ENCODE measurements at regions not wholly inside any gene's neighbourhood (a gene's known extent, or its start where the extent isn't known, plus 50 kb on each side); places are given as distances from the start of the nearest gene placed in this dataset.

DNA sequence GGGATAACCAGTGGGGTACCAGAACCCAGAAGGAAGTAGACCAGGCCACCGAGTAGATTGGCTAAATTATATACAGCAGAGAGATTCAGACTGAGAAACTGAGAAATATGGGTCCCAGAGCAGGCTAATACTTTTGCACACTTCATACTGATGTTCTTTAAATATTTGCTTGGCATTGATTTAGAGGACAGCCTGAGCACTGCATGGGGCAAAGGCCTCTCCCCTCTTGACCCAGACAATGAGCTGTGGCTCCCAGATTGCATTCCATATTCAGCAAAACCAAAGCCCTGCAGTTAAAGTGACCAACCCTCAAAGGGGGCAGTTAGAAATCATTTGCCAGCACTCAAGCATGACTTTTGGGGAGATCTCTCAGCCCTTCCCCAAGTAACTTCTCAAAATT is 279.2 kb downstream of the SUDS3 start:
- Histone ChIP-seq H4K91ac (replicated peaks; ENCODE audit: insufficient read length, low read length) (no peak overlapping the region), H2BK15ac (ENCODE audit: low read length) (no peak overlapping the region), H3K18ac (ENCODE audit: extremely low read depth, low read length) (no peak overlapping the region), H2BK5ac (ENCODE audit: low read depth, low read length) (no peak overlapping the region), H2BK20ac (ENCODE audit: low read length) (no peak overlapping the region), H3K23ac (ENCODE audit: insufficient read length) (no peak overlapping the region), H2BK120ac (replicated peaks; ENCODE audit: low read depth, low read length) (no peak overlapping the region), H3K9me3 (ENCODE audit: insufficient read depth in 2 of 2, low read depth in 1 of 2, low read length in 1 of 2) (no peaks in the 10 kb centered on the region), H2BK12ac (ENCODE audit: low read depth, low read length) (no peak overlapping the region), H3K4me1 (replicated peaks in 1 of 4; ENCODE audit: control insufficient read depth in 3 of 4, insufficient read depth in 4 of 4, low read length in 3 of 4) (no peaks in the 10 kb centered on the region), H3K4ac (replicated peaks; ENCODE audit: insufficient read length, low read depth, low read length) (no peak overlapping the region), H3K36me3 (ENCODE audit: control insufficient read depth in 2 of 4, insufficient read depth in 4 of 4, low read length in 3 of 4) (no peaks in the 10 kb centered on the region), H3K79me1 (ENCODE audit: low read depth, low read length) (no peaks in the 10 kb centered on the region), H4K8ac (ENCODE audit: extremely low read depth, insufficient read depth, low read length) (no peak overlapping the region), H3K14ac (ENCODE audit: insufficient read length) (no peak overlapping the region), H4K5ac (ENCODE audit: insufficient read length, low read depth, low read length) (no peak overlapping the region), H3K9ac (replicated peaks in 1 of 4; ENCODE audit: extremely low read depth in 1 of 4, low read depth in 3 of 4, low read length in 3 of 4) (no peak overlapping the region), H3K27me3 (replicated peaks in 1 of 4; ENCODE audit: control insufficient read depth in 3 of 4, extremely low read depth in 1 of 4, insufficient read depth in 3 of 4, low read length in 3 of 4) (no peaks in the 10 kb centered on the region), H3K4me3 (ENCODE audit: extremely low read depth in 1 of 4, insufficient read depth in 2 of 4, low read depth in 3 of 4, low read length in 4 of 4) (no peak overlapping the region), H4K20me1 (replicated peaks in 1 of 2; ENCODE audit: control insufficient read depth in 1 of 2, insufficient read depth in 2 of 2, low read length in 2 of 2) (no peaks in the 10 kb centered on the region), H3K56ac (replicated peaks; ENCODE audit: insufficient read length, low read depth, low read length) (no peak overlapping the region), H3K23me2 (ENCODE audit: low read depth, low read length) (no peaks in the 10 kb centered on the region), H3K79me2 (ENCODE audit: control insufficient read depth in 1 of 2, insufficient read depth in 2 of 2, low read length in 2 of 2) (no peaks in the 10 kb centered on the region), H2AK5ac (ENCODE audit: low read depth, low read length) (no peak overlapping the region), H3K4me2 (ENCODE audit: insufficient read depth in 1 of 2, low read depth in 2 of 2, low read length in 2 of 2) (no peak overlapping the region), H3K27ac (ENCODE audit: low read depth, low read length) (no peak overlapping the region), H2AFZ (ENCODE audit: low read length) (no peak overlapping the region)
- no peak for FAIRE-seq
- CTCF ChIA-PET (ENCODE audit: partially characterized antibody): interaction anchor here (0.6 to 1.0 kb wide), 3 partner anchors 25 to 262 kb away, joined by 3 read pairs; no protein-coding TSS in a partner anchor
- 100% methylated on average over 1 of the region's 1 CpG; no CpG with 5 or more reads in 1 of the 2 experiments for WGBS, 2 experiments (ENCODE audit: extremely low coverage in 1 of 2, insufficient coverage in 1 of 2, insufficient read length in 1 of 2, insufficient replicate concordance in 2 of 2, low coverage in 1 of 2, low lambda C conversion rate in 2 of 2, missing lambda C conversion rate in 1 of 2)
- no peak for DNase-seq (ENCODE audit: low read depth in 1 of 2, low spot score in 2 of 2)
- POLR2A ChIA-PET (ENCODE audit: partially characterized antibody): no interaction called here
- no peak for TF ChIP-seq ZNF274 (IDR thresholded peaks at IDR 0.05; ENCODE audit: borderline replicate concordance, extremely low read depth, low read length)
- TF ChIP-seq POLR2AphosphoS5 (IDR thresholded peaks at IDR 0.05; ENCODE audit: low read depth, low read length): no peak
